HEK293 (cell line): ENCODE measurements at regions not wholly inside any gene's neighbourhood (a gene's known extent, or its start where the extent isn't known, plus 50 kb on each side); places are given as distances from the start of the nearest gene placed in this dataset.

Experiments used
- CTCF ChIA-PET: fragments of 350-600 bp; formaldehyde crosslinking; extraction: SDS; loops from one replicate; lab custom pipeline; 2021; ENCODE audit warnings: antibody characterized with exemption; lab: Yijun Ruan, JAX
- POLR2A ChIA-PET: fragments of 300-600 bp; formaldehyde crosslinking; extraction: SDS; loops from one replicate; lab custom pipeline; 2020; ENCODE audit warnings: antibody characterized with exemption, inconsistent platforms; lab: Yijun Ruan, JAX
- H3K27ac ChIP-seq: fragments of 200-500 bp; sonication (Bioruptor generic); 2 replicates; pipeline ENCODE4 v1.5.1; 2014; ENCODE audit warnings: low read depth, low read length, control low read depth, inconsistent platforms; ENCODE audit errors: extremely low read depth
- H3K36me3 ChIP-seq, 2 experiments: fragments of 200-500 bp in 1 of 2; sonication (Bioruptor generic) in 1 of 2; 1 replicate in 1 of 2; 2 replicates in 1 of 2; pipeline ENCODE4 v1.5.1; 2014 to 2017; ENCODE audit warnings: inconsistent platforms in 2 of 2, low read length in 2 of 2; ENCODE audit not compliant: control insufficient read depth in 2 of 2, insufficient read depth in 1 of 2
- H3K4me1 ChIP-seq: fragments of 200-500 bp; sonication (Bioruptor generic); 2 replicates; pipeline ENCODE4 v1.5.1; 2014; ENCODE audit warnings: mild to moderate bottlenecking, low read length, inconsistent platforms; ENCODE audit not compliant: control insufficient read depth, insufficient read depth
- H3K4me3 ChIP-seq: 2 replicates; pipeline ENCODE4 v1.5.1; 2011; ENCODE audit warnings: low read depth, mild to moderate bottlenecking, control low read depth, low read length, moderate library complexity
- H3K9me3 ChIP-seq: fragments of 200-500 bp; sonication (Bioruptor generic); 2 replicates; pipeline ENCODE4 v1.5.1; 2014; ENCODE audit warnings: low read depth, low read length, inconsistent platforms; ENCODE audit not compliant: control insufficient read depth, insufficient read depth
- GLIS1 ChIP-seq: fragments of 450-650 bp; formaldehyde crosslinking; IDR thresholded peaks from 2 replicates; pipeline ENCODE4 v1.5.1; 2016; ENCODE audit warnings: missing biosample characterization, missing genetic modification characterization
- KLF8 ChIP-seq: fragments of 450-650 bp; formaldehyde crosslinking; IDR thresholded peaks from 2 replicates; pipeline ENCODE4 v1.5.1; 2016; ENCODE audit warnings: missing biosample characterization, missing genetic modification characterization
- YY2 ChIP-seq: fragments of 450-650 bp; formaldehyde crosslinking; IDR thresholded peaks from 2 replicates; pipeline ENCODE4 v1.5.1; 2016; ENCODE audit warnings: missing biosample characterization, missing genetic modification characterization
- ZBTB1 ChIP-seq: fragments of 450-650 bp; formaldehyde crosslinking; IDR thresholded peaks from 2 replicates; pipeline ENCODE4 v1.5.1; 2016; ENCODE audit warnings: missing biosample characterization, missing genetic modification characterization
- ZBTB48 ChIP-seq: fragments of 450-650 bp; formaldehyde crosslinking; IDR thresholded peaks from 2 replicates; pipeline ENCODE4 v1.5.1; 2016; ENCODE audit warnings: missing biosample characterization, missing genetic modification characterization
- ZFP69B ChIP-seq: fragments of 450-650 bp; formaldehyde crosslinking; IDR thresholded peaks from 2 replicates; pipeline ENCODE4 v1.5.1; 2016; ENCODE audit warnings: missing biosample characterization, missing genetic modification characterization
- ZNF114 ChIP-seq: fragments of 450-650 bp; formaldehyde crosslinking; IDR thresholded peaks from 2 replicates; pipeline ENCODE4 v1.5.0; 2017; ENCODE audit warnings: missing biosample characterization, missing genetic modification characterization
- ZNF221 ChIP-seq: fragments of 450-650 bp; formaldehyde crosslinking; IDR thresholded peaks from 2 replicates; pipeline ENCODE4 v1.5.1; 2017; ENCODE audit warnings: missing biosample characterization, missing genetic modification characterization, borderline replicate concordance
- ZNF514 ChIP-seq: fragments of 450-650 bp; formaldehyde crosslinking; IDR thresholded peaks from 2 replicates; pipeline ENCODE4 v1.5.1; 2016; ENCODE audit warnings: missing biosample characterization, missing genetic modification characterization
- ZNF560 ChIP-seq: fragments of 450-650 bp; formaldehyde crosslinking; IDR thresholded peaks from 2 replicates; pipeline ENCODE4 v1.5.1; 2017; ENCODE audit warnings: missing biosample characterization, missing genetic modification characterization, borderline replicate concordance
- ZNF791 ChIP-seq: fragments of 450-650 bp; formaldehyde crosslinking; IDR thresholded peaks from 2 replicates; pipeline ENCODE4 v1.5.1; 2016; ENCODE audit warnings: missing biosample characterization, missing genetic modification characterization
- TF ChIP-seq, protein P1 (sequence below): fragments of 450-650 bp; formaldehyde crosslinking; IDR thresholded peaks from 2 replicates; pipeline ENCODE4 v1.5.1; 2016; ENCODE audit warnings: missing biosample characterization, missing genetic modification characterization, low read depth
- TF ChIP-seq, protein P2 (sequence below): fragments of 450-650 bp; IDR thresholded peaks from 2 replicates; pipeline ENCODE4 v1.5.1; 2018; ENCODE audit warnings: missing biosample characterization, missing genetic modification characterization
- TF ChIP-seq, protein P3 (sequence below): IDR thresholded peaks from 2 replicates; pipeline ENCODE4 v1.6.1; 2011; ENCODE audit warnings: mild to moderate bottlenecking, low read depth, low read length, borderline replicate concordance
- TF ChIP-seq, protein P4 (sequence below): fragments of 450-650 bp; formaldehyde crosslinking; IDR thresholded peaks from 2 replicates; pipeline ENCODE4 v1.5.1; 2016; ENCODE audit warnings: missing biosample characterization, missing genetic modification characterization
- TF ChIP-seq, protein P5 (sequence below): fragments of 450-650 bp; formaldehyde crosslinking; IDR thresholded peaks from 2 replicates; pipeline ENCODE4 v1.5.1; 2016; ENCODE audit warnings: missing biosample characterization, missing genetic modification characterization, borderline replicate concordance
- TF ChIP-seq, protein P6 (sequence below): fragments of 450-650 bp; formaldehyde crosslinking; IDR thresholded peaks from 2 replicates; pipeline ENCODE4 v1.5.1; 2017; ENCODE audit warnings: missing biosample characterization, missing genetic modification characterization

DNA sequence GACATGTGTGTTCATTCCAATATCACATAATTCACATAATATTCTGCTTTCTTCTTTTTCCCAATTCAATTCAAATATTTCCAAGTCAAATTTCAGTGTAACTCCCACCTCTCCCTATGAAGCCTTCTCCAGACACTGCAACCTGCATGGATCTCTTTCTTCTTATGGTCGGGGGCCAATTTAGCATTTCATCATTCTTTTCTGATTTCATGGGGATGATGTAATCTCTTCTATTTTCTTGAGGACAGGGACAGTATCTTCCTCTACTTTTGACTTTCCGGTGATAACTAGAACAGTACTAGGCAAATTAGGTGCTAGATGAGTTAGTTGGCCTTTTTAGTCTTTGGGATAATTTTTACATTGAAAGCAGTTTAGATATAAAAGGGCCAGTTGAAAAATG, 92.7 kb downstream of the CARTPT start:
- no peak overlapping the region for H3K27ac ChIP-seq
- POLR2A ChIA-PET = no interaction called here
- no peaks in the 10 kb centered on the region for H3K36me3 ChIP-seq
- H3K9me3 ChIP-seq = no peaks in the 10 kb centered on the region
- CTCF ChIA-PET = interaction anchor here (1.4 kb wide), 1 partner anchor 28 kb away, joined by 4 read pairs; no protein-coding TSS in a partner anchor
- TF ChIP-seq YY2 = no peak
- TF ChIP-seq, protein P1, sequence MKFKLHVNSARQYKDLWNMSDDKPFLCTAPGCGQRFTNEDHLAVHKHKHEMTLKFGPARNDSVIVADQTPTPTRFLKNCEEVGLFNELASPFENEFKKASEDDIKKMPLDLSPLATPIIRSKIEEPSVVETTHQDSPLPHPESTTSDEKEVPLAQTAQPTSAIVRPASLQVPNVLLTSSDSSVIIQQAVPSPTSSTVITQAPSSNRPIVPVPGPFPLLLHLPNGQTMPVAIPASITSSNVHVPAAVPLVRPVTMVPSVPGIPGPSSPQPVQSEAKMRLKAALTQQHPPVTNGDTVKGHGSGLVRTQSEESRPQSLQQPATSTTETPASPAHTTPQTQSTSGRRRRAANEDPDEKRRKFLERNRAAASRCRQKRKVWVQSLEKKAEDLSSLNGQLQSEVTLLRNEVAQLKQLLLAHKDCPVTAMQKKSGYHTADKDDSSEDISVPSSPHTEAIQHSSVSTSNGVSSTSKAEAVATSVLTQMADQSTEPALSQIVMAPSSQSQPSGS (tag by site-specific recombination) = peak; percentile 52; the same call in 1 of the 2 replicates
- H3K4me3 ChIP-seq = no peak overlapping the region
- no peaks in the 10 kb centered on the region for H3K4me1 ChIP-seq

DNA sequence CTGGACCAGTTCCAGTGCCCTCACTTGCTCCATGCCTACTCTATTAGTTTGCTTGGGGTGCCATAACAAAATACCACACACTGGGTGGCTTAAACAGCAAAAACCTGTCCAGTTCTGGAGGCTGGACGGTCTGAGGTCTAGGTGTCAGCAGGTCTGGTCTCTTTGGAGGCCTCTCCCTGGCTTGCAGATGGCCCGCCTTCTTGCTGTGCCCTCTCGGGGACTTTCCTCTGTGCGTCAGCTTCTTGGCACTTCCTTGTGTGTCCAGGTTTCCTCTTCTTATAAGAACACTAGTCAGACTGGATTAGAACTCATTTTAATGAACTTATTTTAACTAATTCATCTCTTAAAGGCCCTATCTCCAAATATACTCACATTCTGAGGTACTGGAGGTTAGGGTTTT, 97.2 kb downstream of the CARTPT start:
- CTCF ChIA-PET = interaction anchor here (0.6 to 1.1 kb wide), 2 partner anchors 33 to 492 kb away, joined by 3 read pairs; no protein-coding TSS in a partner anchor

DNA sequence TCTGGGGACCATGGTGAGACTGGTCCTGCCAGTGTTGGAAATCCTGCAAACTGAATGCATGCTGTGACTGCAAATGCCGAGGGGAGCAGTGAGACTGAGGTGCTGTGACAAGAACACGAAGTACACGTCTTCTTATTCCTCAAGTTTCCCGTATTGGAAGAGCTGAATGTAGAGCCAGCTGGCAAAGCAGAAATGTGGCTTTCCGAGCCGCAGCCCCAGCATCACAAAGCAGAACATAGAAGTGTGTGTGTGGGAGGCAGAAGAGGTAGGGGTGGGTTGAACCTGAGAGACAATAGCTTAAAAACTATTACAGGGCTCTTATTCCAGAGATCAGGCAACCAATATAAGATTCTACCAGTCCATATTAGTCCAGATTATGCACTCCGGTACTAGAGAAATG, 98.8 kb downstream of the CARTPT start:
- Histone ChIP-seq H3K4me3 (no peak overlapping the region), H3K4me1 (no peaks in the 10 kb centered on the region), H3K9me3 (no peaks in the 10 kb centered on the region), H3K36me3 (no peaks in the 10 kb centered on the region)
- POLR2A ChIA-PET = no interaction called here
- TF ChIP-seq, protein P2, sequence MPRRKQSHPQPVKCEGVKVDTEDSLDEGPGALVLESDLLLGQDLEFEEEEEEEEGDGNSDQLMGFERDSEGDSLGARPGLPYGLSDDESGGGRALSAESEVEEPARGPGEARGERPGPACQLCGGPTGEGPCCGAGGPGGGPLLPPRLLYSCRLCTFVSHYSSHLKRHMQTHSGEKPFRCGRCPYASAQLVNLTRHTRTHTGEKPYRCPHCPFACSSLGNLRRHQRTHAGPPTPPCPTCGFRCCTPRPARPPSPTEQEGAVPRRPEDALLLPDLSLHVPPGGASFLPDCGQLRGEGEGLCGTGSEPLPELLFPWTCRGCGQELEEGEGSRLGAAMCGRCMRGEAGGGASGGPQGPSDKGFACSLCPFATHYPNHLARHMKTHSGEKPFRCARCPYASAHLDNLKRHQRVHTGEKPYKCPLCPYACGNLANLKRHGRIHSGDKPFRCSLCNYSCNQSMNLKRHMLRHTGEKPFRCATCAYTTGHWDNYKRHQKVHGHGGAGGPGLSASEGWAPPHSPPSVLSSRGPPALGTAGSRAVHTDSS (tag by site-specific recombination) = no peak
- TF ChIP-seq ZNF114 = no peak
- TF ChIP-seq GLIS1 (tag by site-specific recombination) = no peak
- TF ChIP-seq, all 188 proteins: peak for 0
- CTCF ChIA-PET = no interaction called here
- no peak overlapping the region for H3K27ac ChIP-seq

More for the DNA sequence above, 97.2 kb downstream of the CARTPT start:
- no peaks in the 10 kb centered on the region for H3K36me3 ChIP-seq
- TF ChIP-seq ZBTB48 (tag by site-specific recombination) = no peak
- TF ChIP-seq ZNF791 (tag by site-specific recombination) = no peak
- no peak for TF ChIP-seq ZNF221 (tag by site-specific recombination)
- TF ChIP-seq, protein P3, sequence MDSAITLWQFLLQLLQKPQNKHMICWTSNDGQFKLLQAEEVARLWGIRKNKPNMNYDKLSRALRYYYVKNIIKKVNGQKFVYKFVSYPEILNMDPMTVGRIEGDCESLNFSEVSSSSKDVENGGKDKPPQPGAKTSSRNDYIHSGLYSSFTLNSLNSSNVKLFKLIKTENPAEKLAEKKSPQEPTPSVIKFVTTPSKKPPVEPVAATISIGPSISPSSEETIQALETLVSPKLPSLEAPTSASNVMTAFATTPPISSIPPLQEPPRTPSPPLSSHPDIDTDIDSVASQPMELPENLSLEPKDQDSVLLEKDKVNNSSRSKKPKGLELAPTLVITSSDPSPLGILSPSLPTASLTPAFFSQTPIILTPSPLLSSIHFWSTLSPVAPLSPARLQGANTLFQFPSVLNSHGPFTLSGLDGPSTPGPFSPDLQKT = no peak
- no peak for TF ChIP-seq ZNF514 (tag by site-specific recombination)
- TF ChIP-seq, protein P4, sequence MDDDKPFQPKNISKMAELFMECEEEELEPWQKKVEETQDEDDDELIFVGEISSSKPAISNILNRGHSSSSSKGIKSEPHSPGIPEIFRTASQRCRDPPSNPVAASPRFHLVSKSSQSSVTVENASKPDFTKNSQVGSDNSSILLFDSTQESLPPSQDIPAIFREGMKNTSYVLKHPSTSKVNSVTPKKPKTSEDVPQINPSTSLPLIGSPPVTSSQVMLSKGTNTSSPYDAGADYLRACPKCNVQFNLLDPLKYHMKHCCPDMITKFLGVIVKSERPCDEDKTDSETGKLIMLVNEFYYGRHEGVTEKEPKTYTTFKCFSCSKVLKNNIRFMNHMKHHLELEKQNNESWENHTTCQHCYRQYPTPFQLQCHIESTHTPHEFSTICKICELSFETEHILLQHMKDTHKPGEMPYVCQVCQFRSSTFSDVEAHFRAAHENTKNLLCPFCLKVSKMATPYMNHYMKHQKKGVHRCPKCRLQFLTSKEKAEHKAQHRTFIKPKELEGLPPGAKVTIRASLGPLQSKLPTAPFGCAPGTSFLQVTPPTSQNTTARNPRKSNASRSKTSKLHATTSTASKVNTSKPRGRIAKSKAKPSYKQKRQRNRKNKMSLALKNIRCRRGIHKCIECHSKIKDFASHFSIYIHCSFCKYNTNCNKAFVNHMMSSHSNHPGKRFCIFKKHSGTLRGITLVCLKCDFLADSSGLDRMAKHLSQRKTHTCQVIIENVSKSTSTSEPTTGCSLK (tag by site-specific recombination) = no peak
- no peak for TF ChIP-seq ZBTB1 (tag by site-specific recombination)
- no peak for TF ChIP-seq KLF8 (tag by site-specific recombination)
- no peak for TF ChIP-seq ZNF560 (tag by site-specific recombination)
- TF ChIP-seq, protein P5, sequence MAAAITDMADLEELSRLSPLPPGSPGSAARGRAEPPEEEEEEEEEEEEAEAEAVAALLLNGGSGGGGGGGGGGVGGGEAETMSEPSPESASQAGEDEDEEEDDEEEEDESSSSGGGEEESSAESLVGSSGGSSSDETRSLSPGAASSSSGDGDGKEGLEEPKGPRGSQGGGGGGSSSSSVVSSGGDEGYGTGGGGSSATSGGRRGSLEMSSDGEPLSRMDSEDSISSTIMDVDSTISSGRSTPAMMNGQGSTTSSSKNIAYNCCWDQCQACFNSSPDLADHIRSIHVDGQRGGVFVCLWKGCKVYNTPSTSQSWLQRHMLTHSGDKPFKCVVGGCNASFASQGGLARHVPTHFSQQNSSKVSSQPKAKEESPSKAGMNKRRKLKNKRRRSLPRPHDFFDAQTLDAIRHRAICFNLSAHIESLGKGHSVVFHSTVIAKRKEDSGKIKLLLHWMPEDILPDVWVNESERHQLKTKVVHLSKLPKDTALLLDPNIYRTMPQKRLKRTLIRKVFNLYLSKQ (tag by site-specific recombination) = no peak
- TF ChIP-seq, protein P6, sequence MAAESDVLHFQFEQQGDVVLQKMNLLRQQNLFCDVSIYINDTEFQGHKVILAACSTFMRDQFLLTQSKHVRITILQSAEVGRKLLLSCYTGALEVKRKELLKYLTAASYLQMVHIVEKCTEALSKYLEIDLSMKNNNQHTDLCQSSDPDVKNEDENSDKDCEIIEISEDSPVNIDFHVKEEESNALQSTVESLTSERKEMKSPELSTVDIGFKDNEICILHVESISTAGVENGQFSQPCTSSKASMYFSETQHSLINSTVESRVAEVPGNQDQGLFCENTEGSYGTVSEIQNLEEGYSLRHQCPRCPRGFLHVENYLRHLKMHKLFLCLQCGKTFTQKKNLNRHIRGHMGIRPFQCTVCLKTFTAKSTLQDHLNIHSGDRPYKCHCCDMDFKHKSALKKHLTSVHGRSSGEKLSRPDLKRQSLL (tag by site-specific recombination) = no peak
- no peak for TF ChIP-seq ZFP69B
- no peaks in the 10 kb centered on the region for H3K9me3 ChIP-seq
- H3K27ac ChIP-seq = no peak overlapping the region
- POLR2A ChIA-PET = no interaction called here
- H3K4me3 ChIP-seq = no peak overlapping the region
- H3K4me1 ChIP-seq = no peaks in the 10 kb centered on the region
